ENCODE measurements at regions not wholly inside any gene's neighbourhood (a gene's known extent, or its start where the extent isn't known, plus 50 kb on each side); places are given as distances from the start of the nearest gene placed in this dataset.

DNA sequence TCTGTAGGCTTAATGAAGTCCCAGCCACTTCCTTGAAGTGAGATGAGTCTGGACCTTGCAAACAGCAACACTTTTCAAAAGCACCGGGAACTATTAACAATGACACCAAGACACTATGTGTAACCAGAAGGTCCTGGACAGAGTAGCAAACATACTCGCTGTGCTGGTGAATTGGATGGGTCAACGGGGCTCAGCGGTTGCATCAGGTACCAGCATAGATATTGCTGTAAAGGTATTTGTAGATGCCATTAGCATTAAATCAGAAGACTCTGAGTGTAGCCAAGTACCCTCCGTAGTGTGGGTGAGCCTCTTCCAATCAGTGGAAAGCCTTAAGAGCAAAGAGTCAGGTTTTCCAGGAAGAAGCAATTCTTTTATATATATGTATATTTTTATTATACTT, 140.5 kb downstream of the IRX2 start:
- TF ChIP-seq EZH2phosphoT487 (conservative IDR thresholded peaks at IDR 0.05; ENCODE audit: low read length): no peak
- TF ChIP-seq, protein P1, sequence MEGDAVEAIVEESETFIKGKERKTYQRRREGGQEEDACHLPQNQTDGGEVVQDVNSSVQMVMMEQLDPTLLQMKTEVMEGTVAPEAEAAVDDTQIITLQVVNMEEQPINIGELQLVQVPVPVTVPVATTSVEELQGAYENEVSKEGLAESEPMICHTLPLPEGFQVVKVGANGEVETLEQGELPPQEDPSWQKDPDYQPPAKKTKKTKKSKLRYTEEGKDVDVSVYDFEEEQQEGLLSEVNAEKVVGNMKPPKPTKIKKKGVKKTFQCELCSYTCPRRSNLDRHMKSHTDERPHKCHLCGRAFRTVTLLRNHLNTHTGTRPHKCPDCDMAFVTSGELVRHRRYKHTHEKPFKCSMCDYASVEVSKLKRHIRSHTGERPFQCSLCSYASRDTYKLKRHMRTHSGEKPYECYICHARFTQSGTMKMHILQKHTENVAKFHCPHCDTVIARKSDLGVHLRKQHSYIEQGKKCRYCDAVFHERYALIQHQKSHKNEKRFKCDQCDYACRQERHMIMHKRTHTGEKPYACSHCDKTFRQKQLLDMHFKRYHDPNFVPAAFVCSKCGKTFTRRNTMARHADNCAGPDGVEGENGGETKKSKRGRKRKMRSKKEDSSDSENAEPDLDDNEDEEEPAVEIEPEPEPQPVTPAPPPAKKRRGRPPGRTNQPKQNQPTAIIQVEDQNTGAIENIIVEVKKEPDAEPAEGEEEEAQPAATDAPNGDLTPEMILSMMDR (IDR thresholded peaks at IDR 0.05; ENCODE audit: insufficient read depth, low read length, poor library complexity, severe bottlenecking): no peak
